Ascending aorta (tissue), 2 donors: ENCODE measurements at regions not wholly inside any gene's neighbourhood (a gene's known extent, or its start where the extent isn't known, plus 50 kb on each side); places are given as distances from the start of the nearest gene placed in this dataset.

Source experiments
- DNase-seq, 2 donors: peaks; one replicate each; pipeline ENCODE4 v3.0.0-alpha.2; 2019; ENCODE audit warnings: low spot score in 2 of 2
- H3K27ac ChIP-seq, 2 donors: fragments of 200-600 bp; sonication (generic); one replicate each; pipeline ENCODE4 v1.5.1; 2016 to 2017; ENCODE audit warnings: mild to moderate bottlenecking in 1 of 2
- H3K27me3 ChIP-seq: fragments of 200-600 bp; sonication (generic); one replicate; pipeline ENCODE4 v1.5.1; 2017
- H3K36me3 ChIP-seq, 2 donors: fragments of 200-600 bp; sonication (generic); one replicate each; pipeline ENCODE4 v1.5.1; 2016
- H3K4me1 ChIP-seq, 2 donors: fragments of 200-600 bp; sonication (generic); one replicate each; pipeline ENCODE4 v1.5.1; 2016 to 2017; ENCODE audit warnings: mild to moderate bottlenecking in 1 of 2
- H3K4me3 ChIP-seq, 2 donors: fragments of 200-600 bp; sonication (generic); one replicate each; pipeline ENCODE4 v1.5.1; 2016 to 2017; ENCODE audit warnings: mild to moderate bottlenecking in 1 of 2
- H3K9me3 ChIP-seq, 2 donors: fragments of 200-600 bp; sonication (generic); one replicate each; pipeline ENCODE4 v1.5.1; 2016
- intact Hi-C: fragments of 100-400 bp; cut with DNase I; formaldehyde crosslinking; loops from one replicate; pipeline ENCODE4 v1.15.1; 2023
- TF ChIP-seq, protein P1 (sequence below), 3 experiments: fragments of 200-600 bp in 2 of 3; fragments of 450-650 bp in 1 of 3; sonication (generic) in 2 of 3; IDR thresholded peaks; one replicate each; pipeline ENCODE4 v1.5.1; 2016 to 2019; ENCODE audit warnings: antibody characterized with exemption in 3 of 3, mild to moderate bottlenecking in 1 of 3, moderate library complexity in 1 of 3

DNA sequence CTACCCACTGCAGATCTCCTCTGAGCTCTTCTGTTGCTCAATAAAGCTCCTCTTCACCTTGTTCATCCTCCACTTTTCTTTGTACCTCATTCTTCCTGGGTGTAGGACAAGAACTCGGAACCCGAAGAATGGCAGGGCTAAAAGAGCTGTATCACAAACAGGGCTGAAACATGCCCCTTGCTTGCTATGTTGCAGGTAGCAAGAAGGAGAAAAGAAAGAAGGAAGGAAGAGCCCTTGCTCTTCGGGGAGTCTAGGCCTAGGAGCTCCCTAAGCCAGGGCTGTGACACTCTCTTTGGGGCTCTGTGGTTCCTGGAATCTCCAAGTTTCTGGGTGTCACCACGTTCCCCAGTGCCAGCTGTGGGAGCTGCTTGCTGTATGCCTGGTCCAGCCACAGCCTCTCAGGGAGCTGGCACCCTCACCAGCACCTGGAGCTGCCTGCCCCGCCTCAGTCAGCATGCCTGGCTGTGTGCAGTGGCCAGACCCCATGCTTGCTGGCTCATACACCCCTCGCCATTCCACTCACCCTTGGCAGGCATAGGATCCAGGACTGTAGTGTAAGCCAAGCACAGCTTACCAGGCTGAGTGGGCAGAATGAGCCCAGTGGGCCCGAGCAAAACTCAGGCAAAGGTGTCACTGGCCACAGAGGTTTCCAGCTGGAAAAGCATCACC is 274.8 kb upstream of the ADRA1B start:
- intact Hi-C loops = no loop called here
- no peak overlapping the region for H3K27ac ChIP-seq
- no peaks in the 10 kb centered on the region for H3K27me3 ChIP-seq
- TF ChIP-seq, protein P1, sequence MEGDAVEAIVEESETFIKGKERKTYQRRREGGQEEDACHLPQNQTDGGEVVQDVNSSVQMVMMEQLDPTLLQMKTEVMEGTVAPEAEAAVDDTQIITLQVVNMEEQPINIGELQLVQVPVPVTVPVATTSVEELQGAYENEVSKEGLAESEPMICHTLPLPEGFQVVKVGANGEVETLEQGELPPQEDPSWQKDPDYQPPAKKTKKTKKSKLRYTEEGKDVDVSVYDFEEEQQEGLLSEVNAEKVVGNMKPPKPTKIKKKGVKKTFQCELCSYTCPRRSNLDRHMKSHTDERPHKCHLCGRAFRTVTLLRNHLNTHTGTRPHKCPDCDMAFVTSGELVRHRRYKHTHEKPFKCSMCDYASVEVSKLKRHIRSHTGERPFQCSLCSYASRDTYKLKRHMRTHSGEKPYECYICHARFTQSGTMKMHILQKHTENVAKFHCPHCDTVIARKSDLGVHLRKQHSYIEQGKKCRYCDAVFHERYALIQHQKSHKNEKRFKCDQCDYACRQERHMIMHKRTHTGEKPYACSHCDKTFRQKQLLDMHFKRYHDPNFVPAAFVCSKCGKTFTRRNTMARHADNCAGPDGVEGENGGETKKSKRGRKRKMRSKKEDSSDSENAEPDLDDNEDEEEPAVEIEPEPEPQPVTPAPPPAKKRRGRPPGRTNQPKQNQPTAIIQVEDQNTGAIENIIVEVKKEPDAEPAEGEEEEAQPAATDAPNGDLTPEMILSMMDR (IDR thresholded peaks at IDR 0.05) = no peak
- no peak overlapping the region for H3K4me3 ChIP-seq
- peaks cover 0 to 2% of the 10 kb centered on the region in 2 donors for H3K9me3 ChIP-seq
- no peaks in the 10 kb centered on the region for H3K36me3 ChIP-seq
- DNase-seq = no peak
- no peaks in the 10 kb centered on the region for H3K4me1 ChIP-seq

DNA sequence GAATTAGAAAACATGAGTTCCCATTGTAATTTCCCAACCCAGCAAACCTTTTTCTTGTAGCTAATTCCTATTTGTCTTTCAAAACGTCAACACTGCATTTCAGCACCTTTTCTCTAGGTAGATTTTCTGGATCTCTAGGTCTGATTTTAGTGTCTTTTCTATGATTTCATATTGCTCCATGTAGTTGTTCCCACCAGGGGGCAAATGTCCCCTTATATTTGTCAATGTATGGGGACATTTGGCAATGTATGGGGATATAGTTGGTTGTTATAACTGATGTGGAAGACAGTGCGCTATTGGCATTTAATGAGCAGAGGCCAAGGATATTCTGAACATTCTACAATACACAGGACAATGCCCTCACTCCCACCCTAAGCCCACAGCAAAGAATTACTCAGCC is 273.9 kb upstream of the ADRA1B start:
- no peaks in the 10 kb centered on the region for H3K36me3 ChIP-seq
- H3K27ac ChIP-seq = no peak overlapping the region
- intact Hi-C loops = no loop called here
- H3K4me1 ChIP-seq = no peaks in the 10 kb centered on the region
- no peak overlapping the region for H3K4me3 ChIP-seq
- no peaks in the 10 kb centered on the region for H3K27me3 ChIP-seq
- DNase-seq = no peak
- H3K9me3 ChIP-seq = no peaks in the 10 kb centered on the region
- TF ChIP-seq, protein P1 (IDR thresholded peaks at IDR 0.05) = no peak

DNA sequence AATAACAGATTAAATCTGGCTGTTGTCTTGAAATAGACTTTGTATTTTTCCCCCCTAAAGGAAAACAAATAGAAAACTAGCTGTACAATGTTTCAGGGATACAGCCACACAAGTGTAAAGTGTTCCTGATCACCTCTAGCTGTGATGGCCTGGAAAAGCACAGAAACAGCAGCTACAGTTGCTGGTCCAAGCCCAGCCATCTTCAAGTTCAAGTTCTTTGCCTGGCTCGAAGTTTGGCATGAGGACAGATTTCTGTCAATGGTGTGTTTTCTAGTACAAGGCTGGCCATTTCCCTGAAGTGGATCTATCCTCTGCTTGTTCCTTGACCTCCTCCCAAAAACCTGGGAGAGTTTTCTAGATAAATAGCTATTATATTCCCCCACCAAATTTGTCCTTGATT is 272.2 kb upstream of the ADRA1B start:
- no peak overlapping the region for H3K4me3 ChIP-seq
- no peaks in the 10 kb centered on the region for H3K27me3 ChIP-seq
- DNase-seq = no peak
- TF ChIP-seq, protein P1 (IDR thresholded peaks at IDR 0.05) = no peak
- H3K27ac ChIP-seq = no peak overlapping the region
- H3K4me1 ChIP-seq = no peaks in the 10 kb centered on the region
- H3K36me3 ChIP-seq = no peaks in the 10 kb centered on the region
- intact Hi-C loops = no loop called here
- no peaks in the 10 kb centered on the region for H3K9me3 ChIP-seq

DNA sequence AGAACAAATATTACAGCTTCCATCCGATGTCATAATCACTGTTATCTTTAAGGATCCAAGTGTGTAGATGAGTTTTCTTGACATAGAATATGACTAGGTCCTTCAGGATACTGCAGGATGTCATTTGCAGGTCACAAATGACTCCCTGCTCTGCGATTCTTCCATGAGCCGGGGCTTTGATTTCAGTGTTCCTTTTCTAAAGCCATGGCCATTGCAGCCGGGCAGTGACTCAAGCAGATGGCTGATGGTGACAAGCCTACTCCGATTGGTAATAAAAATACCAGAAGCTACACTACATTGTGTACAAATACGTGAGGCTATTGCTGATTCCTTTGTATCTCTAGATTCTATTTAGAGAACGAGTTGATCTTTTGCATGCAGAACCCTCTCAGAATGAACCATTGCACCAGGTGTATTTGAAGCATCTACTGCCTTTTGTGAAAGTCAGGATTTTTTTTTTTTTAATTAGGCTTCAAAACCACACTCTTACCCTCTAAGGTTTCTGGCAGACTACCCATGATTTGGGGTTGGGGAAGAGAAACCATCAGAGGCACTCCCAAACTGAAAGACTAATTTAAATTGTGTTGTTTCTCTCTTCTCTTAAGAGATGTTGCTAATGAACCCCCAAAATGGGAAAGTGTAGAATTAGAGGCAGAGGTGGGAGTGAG is 271.0 kb upstream of the ADRA1B start:
- DNase-seq = no peak
- intact Hi-C loops = no loop called here
- Histone ChIP-seq H3K4me3 (no peak overlapping the region), H3K27ac (no peak overlapping the region), H3K27me3 (no peaks in the 10 kb centered on the region), H3K36me3 (no peaks in the 10 kb centered on the region), H3K9me3 (no peaks in the 10 kb centered on the region), H3K4me1 (no peaks in the 10 kb centered on the region)
- TF ChIP-seq, protein P1 (IDR thresholded peaks at IDR 0.05) = no peak

DNA sequence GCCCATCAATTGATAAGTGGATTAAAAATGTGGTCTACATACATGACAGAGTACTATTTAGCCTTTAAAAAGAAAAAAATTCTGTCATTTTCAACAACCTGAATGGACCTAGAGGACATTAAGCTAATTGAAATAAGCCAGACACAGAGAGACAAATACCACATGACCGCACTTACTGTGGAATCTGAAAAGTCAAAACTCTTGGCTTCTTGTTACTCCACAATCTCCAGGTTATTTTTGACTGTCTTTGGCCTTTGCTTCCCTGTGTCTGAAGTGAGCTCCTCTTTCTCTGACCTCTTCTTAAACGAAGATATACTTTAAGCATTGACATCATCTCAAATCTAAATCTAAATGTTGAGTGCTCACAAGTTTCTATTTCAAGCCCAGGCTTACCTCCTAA is 265.5 kb upstream of the ADRA1B start:
- no peaks in the 10 kb centered on the region for H3K36me3 ChIP-seq
- intact Hi-C loops = no loop called here

More for the DNA sequence above, 265.5 kb upstream of the ADRA1B start:
- no peaks in the 10 kb centered on the region for H3K9me3 ChIP-seq
- H3K27ac ChIP-seq = no peak overlapping the region
- H3K4me3 ChIP-seq = no peak overlapping the region
- H3K27me3 ChIP-seq = no peaks in the 10 kb centered on the region
- no peak for DNase-seq
- no peaks in the 10 kb centered on the region for H3K4me1 ChIP-seq
- TF ChIP-seq, protein P1 (IDR thresholded peaks at IDR 0.05) = no peak
